Muscle layer of colon (tissue), 2 donors: ENCODE measurements at regions not wholly inside any gene's neighbourhood (a gene's known extent, or its start where the extent isn't known, plus 50 kb on each side); places are given as distances from the start of the nearest gene placed in this dataset.
"Not testable (repeated sequence)": the region's sequence is repeated elsewhere in the genome, so short reads cannot be mapped to it uniquely, and the experiment has no call there.

Source experiments
- H3K27ac ChIP-seq: one replicate; pipeline ENCODE4 v1.7.0; 2013; ENCODE audit warnings: low read depth, mild to moderate bottlenecking, low read length, moderate library complexity
- H3K27me3 ChIP-seq, 2 donors: one replicate each; pipeline ENCODE4 v1.7.0; 2013; ENCODE audit warnings: low read length in 2 of 2, mild to moderate bottlenecking in 2 of 2; ENCODE audit not compliant: insufficient read depth in 2 of 2, control insufficient read depth in 1 of 2
- H3K36me3 ChIP-seq: one replicate; pipeline ENCODE4 v1.7.0; 2013; ENCODE audit warnings: mild to moderate bottlenecking, low read length; ENCODE audit not compliant: insufficient read depth
- H3K4me1 ChIP-seq: one replicate; pipeline ENCODE4 v1.7.0; 2013; ENCODE audit warnings: mild to moderate bottlenecking, low read length; ENCODE audit not compliant: insufficient read depth
- H3K4me3 ChIP-seq, 2 donors: one replicate each; pipeline ENCODE4 v1.7.0; 2013; ENCODE audit warnings: low read length in 2 of 2, low read depth in 1 of 2, mild to moderate bottlenecking in 1 of 2, moderate library complexity in 1 of 2
- H3K9ac ChIP-seq: one replicate; pipeline ENCODE4 v1.7.0; 2013; ENCODE audit warnings: low read length
- H3K9me3 ChIP-seq: one replicate; pipeline ENCODE4 v1.7.0; 2013; ENCODE audit warnings: mild to moderate bottlenecking, low read length
- donor health status: abdominal sarcoma.
- donor health status: Adenocarcinoma of cecum.

DNA sequence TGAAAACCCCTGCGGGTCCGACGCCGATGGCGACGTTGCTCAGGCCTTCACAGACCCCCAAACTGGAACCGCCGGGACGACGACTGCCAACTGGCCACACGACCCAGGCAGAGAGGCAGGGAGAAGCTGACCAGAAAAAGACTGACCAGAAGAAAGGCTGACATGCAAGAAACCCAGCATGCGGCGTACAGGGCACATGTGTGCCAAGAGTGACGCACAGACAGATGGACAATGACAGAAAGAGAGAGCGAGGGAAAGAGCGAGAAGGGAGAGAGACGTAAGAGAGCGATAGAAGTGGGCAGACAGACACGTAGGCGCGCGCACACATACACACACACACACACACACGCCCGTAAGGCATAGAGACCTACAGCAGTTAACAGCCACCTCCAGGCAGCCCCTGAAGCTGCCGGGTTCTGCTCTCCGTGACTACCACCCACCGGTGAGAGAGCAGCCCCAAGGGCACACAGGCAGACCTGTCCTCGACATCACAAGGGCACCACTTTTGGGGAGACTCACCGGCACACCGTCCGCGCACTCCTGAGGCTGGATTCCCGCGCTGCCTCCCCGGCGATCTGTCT is 67.2 kb upstream of the ZNF527 start:
- Histone ChIP-seq H3K27ac (peak overlapping the region; percentile 35), H3K4me1 (no peaks in the 10 kb centered on the region), H3K4me3 (peak overlapping the region; percentile 51 to 52), H3K36me3 (no peaks in the 10 kb centered on the region), H3K9me3 (peaks cover 3% of the 10 kb centered on the region), H3K27me3 (no peaks in the 10 kb centered on the region), H3K9ac (no peak overlapping the region)

DNA sequence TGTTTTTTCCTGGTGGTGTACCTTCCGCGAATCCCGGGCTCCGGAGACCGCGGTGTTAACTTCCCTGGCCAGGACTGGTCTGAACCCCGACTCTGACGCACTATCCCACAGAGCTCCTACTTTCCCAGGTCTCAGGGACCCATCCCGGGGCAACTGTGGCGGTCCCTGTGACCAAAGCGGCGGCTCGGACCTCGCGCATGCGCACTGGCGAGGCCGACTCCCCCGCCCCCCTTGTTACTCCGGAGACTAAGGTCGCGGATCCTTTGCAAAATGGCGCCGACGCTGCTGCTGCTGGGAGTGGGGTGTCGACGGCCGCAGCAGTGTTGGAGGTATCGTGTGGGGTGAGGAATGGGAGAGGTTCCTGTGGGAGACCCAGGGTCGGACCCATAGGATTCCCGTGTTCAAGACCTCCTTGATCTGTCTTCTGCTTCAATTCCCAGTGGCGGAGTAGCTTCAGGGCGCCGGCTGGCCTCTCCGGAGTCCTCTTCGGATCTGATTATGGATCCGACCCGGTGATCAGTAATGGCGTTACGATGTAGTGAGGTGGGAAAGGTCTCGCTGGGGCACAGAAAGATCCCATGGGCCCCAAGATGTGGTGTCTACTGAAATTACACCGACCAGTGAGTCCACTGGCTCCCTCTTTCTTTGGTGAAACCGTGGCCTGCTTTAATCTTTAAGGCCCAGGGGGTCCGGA is 66.6 kb upstream of the ZNF527 start:
- H3K36me3 ChIP-seq: no peaks in the 10 kb centered on the region
- H3K4me3 ChIP-seq: peak overlapping the region; percentile 51 to 52
- H3K9ac ChIP-seq: no peak overlapping the region
- peaks cover 3% of the 10 kb centered on the region for H3K9me3 ChIP-seq
- H3K27ac ChIP-seq: peak overlapping the region; percentile 35
- no peaks in the 10 kb centered on the region for H3K27me3 ChIP-seq
- H3K4me1 ChIP-seq: no peaks in the 10 kb centered on the region

DNA sequence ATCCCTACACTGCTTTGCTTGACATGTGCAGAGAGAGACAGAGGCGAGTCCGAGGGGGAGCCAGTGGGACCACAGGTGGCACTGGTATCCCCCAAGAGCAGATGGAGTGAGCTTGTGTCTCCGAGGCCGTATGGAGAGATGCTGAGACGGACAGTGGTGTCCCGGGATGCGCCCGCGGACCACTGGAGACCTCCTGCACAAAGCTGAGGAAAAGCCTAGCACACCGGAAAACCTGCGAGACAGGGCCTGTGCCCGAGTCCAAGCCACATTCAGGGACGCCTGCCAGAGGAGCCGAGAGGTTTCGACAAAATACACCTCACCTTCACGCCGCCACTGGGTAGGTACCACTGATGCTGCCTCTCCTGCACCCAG is 66.0 kb upstream of the ZNF527 start:
- Histone ChIP-seq H3K4me3 (no peak overlapping the region), H3K36me3 (no peaks in the 10 kb centered on the region), H3K9me3 (peaks cover 3% of the 10 kb centered on the region), H3K9ac (no peak overlapping the region), H3K27me3 (no peaks in the 10 kb centered on the region), H3K4me1 (no peaks in the 10 kb centered on the region), H3K27ac (no peak overlapping the region)

DNA sequence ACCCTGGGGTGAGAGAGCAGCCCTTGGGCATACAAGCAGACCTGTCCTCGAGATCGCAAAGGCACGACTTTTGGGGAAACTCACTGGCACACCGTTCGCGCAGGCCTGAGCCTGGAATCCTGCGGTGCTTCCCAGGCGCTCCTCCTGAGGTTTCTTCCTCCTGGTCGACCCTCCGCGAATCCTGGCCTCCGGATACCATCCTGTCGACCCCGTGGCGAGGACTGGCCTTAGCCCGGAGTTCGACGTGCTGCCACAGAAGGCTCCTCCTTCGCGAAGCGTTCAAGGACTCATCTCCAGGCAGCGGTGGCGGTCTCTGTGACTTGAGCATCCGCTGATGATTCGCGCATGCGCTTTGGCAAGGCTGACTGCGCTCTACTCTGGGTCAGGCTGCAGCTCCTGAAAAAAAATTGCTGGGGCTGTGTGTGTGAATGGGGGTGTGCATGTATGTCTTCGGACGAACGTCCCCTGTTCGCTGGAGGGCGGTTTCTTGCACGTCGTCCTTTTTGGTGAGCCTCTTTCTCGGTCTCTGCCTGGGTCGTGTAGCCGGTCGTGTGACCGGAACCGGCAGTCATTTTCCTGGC is 64.4 kb upstream of the ZNF527 start:
- Histone ChIP-seq H3K27ac (no peak overlapping the region), H3K9ac (no peak overlapping the region), H3K4me1 (no peaks in the 10 kb centered on the region)

DNA sequence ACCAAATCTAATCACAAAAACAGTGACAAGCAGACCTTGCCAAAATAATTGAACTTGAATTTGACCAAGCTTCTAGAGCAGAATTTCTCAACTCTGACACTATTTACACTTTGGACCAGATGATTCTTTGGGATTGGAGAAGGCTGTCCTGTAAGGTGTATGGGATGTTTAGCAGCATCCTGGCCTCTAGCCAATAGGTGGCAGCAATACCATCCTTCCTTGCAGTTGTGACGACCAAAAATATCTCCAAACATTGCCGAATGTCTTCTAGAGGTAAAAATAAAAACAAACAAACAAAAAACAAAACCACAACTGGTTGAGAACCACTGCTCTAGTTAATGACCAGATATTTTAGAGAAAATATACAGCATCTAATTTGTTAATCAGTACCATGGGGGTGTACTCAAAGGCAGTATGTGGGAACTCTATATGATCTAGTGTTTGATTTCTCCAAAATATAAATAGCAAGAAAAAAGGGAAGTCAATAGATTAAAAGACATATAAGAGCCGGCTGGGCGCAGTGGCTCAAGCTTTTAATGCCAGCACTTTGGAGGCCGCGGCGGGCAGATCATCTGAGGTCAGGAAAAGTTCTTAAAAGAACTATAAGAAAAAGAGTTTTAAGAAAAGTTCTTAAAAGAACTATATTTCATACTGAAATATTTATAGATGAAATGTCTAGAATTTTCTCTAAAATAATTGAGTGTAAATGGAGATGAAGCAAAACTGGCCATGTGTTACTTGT is 60.9 kb upstream of the ZNF527 start:
- H3K27me3 ChIP-seq: no peaks in the 10 kb centered on the region
- H3K4me1 ChIP-seq: no peaks in the 10 kb centered on the region
- H3K27ac ChIP-seq: no peak overlapping the region
- H3K36me3 ChIP-seq: no peaks in the 10 kb centered on the region
- no peak overlapping the region for H3K4me3 ChIP-seq
- no peak overlapping the region for H3K9ac ChIP-seq
- peaks cover 2% of the 10 kb centered on the region for H3K9me3 ChIP-seq

More for the DNA sequence above, 64.4 kb upstream of the ZNF527 start:
- Histone ChIP-seq H3K27me3 (no peaks in the 10 kb centered on the region), H3K4me3 (no peak overlapping the region), H3K9me3 (peaks cover 3% of the 10 kb centered on the region), H3K36me3 (no peaks in the 10 kb centered on the region)

DNA sequence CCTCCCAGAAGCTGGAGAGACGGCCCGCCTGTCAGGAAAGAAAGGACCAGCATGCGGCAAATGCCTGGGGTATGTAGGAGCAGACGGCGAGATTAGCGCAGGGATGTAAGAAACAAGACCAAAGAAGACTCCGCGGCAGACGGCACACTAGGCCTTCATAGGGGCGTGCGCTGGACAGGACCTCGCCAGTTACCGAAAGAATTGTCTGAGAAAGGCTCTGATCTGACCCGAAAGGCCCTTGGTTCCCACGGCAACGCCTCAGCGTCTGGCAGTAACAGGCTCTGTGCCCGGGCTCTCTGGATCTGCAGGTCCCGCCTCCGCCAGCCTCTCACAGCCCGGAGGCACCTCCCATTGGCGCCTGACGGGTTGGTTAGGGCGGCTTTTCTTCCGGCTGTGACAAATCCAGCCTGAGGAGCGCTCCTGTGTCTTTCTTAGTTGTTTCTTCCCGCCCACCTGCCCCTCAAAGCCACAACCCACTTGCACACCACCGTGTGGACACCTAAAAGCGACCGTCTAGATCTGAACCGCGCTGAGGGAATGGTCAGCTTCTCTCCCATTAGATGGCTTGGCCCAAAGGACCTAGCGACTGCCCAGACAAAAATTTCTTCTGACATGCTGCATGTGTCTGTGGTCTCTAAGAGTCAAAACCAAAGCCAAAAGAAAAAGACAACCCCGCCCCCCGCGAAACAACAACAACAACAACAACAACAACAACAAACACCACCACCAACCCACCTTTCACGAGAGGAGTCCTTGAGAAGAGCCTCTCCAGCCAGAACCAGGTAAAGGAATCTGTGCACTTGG is 58.2 kb upstream of the ZNF527 start:
- peak overlapping the region; percentile 42 for H3K27ac ChIP-seq
- not testable (repeated sequence) for H3K9me3 ChIP-seq, H3K4me1 ChIP-seq, H3K36me3 ChIP-seq, H3K27me3 ChIP-seq, H3K9ac ChIP-seq
- peak overlapping the region; percentile 20 to 50 for H3K4me3 ChIP-seq

DNA sequence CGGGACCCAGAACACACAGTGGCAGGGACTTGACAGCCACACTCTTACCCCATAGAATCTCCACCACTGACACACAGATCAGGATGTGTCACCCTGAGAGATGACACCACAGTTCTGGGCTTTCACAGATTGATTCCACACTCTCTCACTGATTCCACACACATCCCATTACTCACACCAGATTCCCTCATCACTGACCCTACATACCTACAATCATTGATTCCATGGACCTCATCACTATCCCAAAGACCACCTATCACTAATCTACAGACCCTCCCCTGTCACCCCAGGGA is 57.6 kb upstream of the ZNF527 start:
- H3K9ac ChIP-seq: no peak overlapping the region
- peak overlapping the region in 1 of 2 donors; percentile 50 for H3K4me3 ChIP-seq

DNA sequence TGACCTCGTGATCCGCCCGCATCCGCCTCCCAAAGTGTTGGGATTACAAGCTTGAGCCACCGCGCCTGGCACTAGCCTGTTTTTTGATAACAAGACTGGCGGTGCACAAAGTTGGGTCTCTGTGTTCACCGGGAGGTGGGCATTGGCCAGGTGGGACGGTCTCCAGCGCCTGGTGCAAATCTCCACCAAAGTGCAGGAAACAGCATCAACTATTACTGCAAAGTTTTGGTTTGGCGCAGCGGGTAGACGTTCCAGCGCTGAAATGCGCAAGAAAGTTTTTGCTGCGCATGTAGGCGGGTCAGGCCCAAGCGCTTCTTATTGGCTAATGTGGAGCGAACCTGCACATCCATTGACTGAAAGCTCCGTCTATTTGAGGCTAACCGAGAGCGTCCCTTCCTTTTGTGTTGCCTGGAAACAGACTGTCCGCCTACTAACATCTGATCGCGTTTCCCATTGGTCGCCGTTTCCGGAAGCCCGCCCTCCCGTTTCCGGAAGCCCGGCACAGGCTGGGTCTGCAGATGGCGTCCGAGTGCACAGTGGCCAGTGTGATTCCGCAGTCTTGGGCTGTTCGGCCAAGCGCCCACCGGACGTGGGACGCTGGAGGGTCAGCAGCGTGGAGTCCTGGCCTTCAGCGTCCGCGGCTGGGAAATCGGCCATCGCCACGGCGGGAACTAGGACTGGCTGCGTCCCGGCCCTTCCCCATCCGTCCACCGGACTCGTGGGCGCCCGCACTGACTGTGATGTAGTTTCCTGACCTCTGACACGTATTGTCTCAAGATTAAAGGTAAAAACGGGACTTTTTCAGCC is 53.3 kb upstream of the ZNF527 start:
- Histone ChIP-seq H3K27ac (peak overlapping the region; percentile 90), H3K9me3 (no peaks in the 10 kb centered on the region), H3K4me1 (peaks cover 12% of the 10 kb centered on the region), H3K27me3 (no peaks in the 10 kb centered on the region), H3K9ac (peak overlapping the region; percentile 50), H3K36me3 (no peaks in the 10 kb centered on the region), H3K4me3 (peak overlapping the region; percentile 84 to 95)

More for the DNA sequence above, 57.6 kb upstream of the ZNF527 start:
- Histone ChIP-seq H3K27ac (no peak overlapping the region), H3K9me3 (no peaks in the 10 kb centered on the region), H3K27me3 (no peaks in the 10 kb centered on the region), H3K36me3 (no peaks in the 10 kb centered on the region), H3K4me1 (no peaks in the 10 kb centered on the region)

DNA sequence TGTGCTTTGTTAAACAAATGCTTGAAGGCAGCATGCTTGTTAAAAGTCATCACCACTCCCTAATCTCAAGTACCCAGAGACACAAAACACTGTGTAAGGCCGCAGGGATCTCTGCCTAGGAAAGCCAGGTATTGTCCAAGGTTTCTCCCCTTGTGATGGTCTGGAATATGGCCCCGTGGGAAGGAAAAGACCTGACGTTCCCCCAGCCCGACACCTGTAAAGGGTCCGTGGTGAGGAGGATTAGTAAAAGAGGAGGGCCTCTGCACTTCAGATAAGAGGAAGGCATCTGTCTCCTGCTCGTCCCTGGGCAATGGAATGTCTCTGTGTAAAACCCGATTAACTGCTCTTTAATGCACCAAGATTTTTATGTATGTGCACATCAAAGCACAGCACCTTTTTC is 49.9 kb upstream of the ZNF527 start:
- not testable (repeated sequence) for H3K27ac ChIP-seq, H3K27me3 ChIP-seq, H3K4me3 ChIP-seq, H3K36me3 ChIP-seq, H3K9ac ChIP-seq, H3K9me3 ChIP-seq
- H3K4me1 ChIP-seq: peaks cover 12% of the 10 kb centered on the region
